ENCODE measurements at regions not wholly inside any gene's neighbourhood (a gene's known extent, or its start where the extent isn't known, plus 50 kb on each side); places are given as distances from the start of the nearest gene placed in this dataset.

- TF ChIP-seq POLR2A (IDR thresholded peaks at IDR 0.05; ENCODE audit: low read depth, low read length), result no peak
- TF ChIP-seq POLR2AphosphoS5 (IDR thresholded peaks at IDR 0.05; ENCODE audit: low read depth, low read length), result no peak
Measured at GRCh38 chr5:117803533-117803932, 1184.8 kb downstream of the DTWD2 start.

All from GM12892 (cell line).